HCT116 (cell line): ENCODE measurements at regions not wholly inside any gene's neighbourhood (a gene's known extent, or its start where the extent isn't known, plus 50 kb on each side); places are given as distances from the start of the nearest gene placed in this dataset.

Source experiments
- ATAC-seq: fragments of 200-7000 bp; cut with Tn5 transposase; 2 replicates; pipeline ENCODE4 v1.9.1; 2020; ENCODE audit warnings: mild to moderate bottlenecking, moderate library complexity
- BruUV-seq: library from RNA; stranded (reverse); fragments of 400-500 nt; replicated peaks from 2 replicates; lab custom pipeline; 2021; lab: Mats Ljungman, UMichigan
- CTCF ChIA-PET: fragments of 300-600 bp; sonication (Branson Sonifier 250); formaldehyde crosslinking; loops from one replicate; lab custom pipeline; 2021; ENCODE audit warnings: antibody characterized with exemption; lab: Charles Lee
- POLR2A ChIA-PET: fragments of 300-600, 350-600 bp; sonication (Branson Sonifier 250); formaldehyde crosslinking; loops from one replicate; lab custom pipeline; 2021; ENCODE audit warnings: antibody characterized with exemption; lab: Charles Lee
- RAD21 ChIA-PET, 2 experiments: fragments of 300-600 bp; sonication (Branson Sonifier 250); formaldehyde crosslinking; loops; one replicate each; lab custom pipeline; 2023; ENCODE audit warnings: low total read pairs in 2 of 2; ENCODE audit not compliant: uncharacterized antibody in 2 of 2, unreplicated experiment in 2 of 2, low non-redundant PET in 1 of 2; lab: Charles Lee
- DNase-seq: peaks from one replicate; pipeline ENCODE4 v3.0.0-alpha.2; 2010; ENCODE audit warnings: low read depth, low spot score
- H2AFZ ChIP-seq: fragments of 200-600 bp; shearing (Covaris generic), sonication (generic); 2 replicates; pipeline ENCODE4 v1.6.1; 2017; ENCODE audit warnings: low read depth, mixed run types, mixed read lengths, antibody characterized with exemption, low read length; ENCODE audit not compliant: poor library complexity, severe bottlenecking
- H3K27ac ChIP-seq: 2 replicates; pipeline ENCODE4 v1.5.1; 2012; ENCODE audit warnings: low read depth, low read length
- H3K27me3 ChIP-seq: fragments of 200-600 bp; sonication (generic); 2 replicates; pipeline ENCODE4 v1.6.1; 2016; ENCODE audit warnings: mixed run types, low read length, mixed read lengths; ENCODE audit not compliant: insufficient read depth
- H3K36me3 ChIP-seq, 2 experiments: fragments of 200-500 bp in 1 of 2; fragments of 200-600 bp in 1 of 2; sonication (Bioruptor generic) in 1 of 2; sonication (generic) in 1 of 2; 2 replicates each; pipeline versions ENCODE4 v1.5.1 to v1.6.1; 2014 to 2016; ENCODE audit warnings: low read length in 2 of 2, inconsistent platforms in 1 of 2, mixed read lengths in 1 of 2, mixed run types in 1 of 2; ENCODE audit not compliant: insufficient read depth in 2 of 2, control insufficient read depth in 1 of 2
- H3K4me1 ChIP-seq, 2 experiments: fragments of 200-600 bp in 1 of 2; sonication (generic) in 1 of 2; 2 replicates each; pipeline versions ENCODE4 v1.5.1 to v1.6.1; 2012 to 2017; ENCODE audit warnings: low read length in 2 of 2, inconsistent platforms in 1 of 2, mild to moderate bottlenecking in 1 of 2, mixed read lengths in 1 of 2, mixed run types in 1 of 2, moderate library complexity in 1 of 2; ENCODE audit not compliant: insufficient read depth in 2 of 2, control insufficient read depth in 1 of 2
- H3K4me2 ChIP-seq: fragments of 200-600 bp; sonication (generic); 2 replicates; pipeline ENCODE4 v1.6.1; 2017; ENCODE audit warnings: mixed run types, low read length, mixed read lengths
- H3K4me3 ChIP-seq, 2 experiments: fragments of 200-600 bp in 1 of 2; sonication (generic) in 1 of 2; replicated peaks in 1 of 2; 2 replicates each; pipeline ENCODE4 v1.5.1; 2011 to 2016; ENCODE audit warnings: low read length in 2 of 2, control low read depth in 1 of 2, low read depth in 1 of 2, mild to moderate bottlenecking in 1 of 2, mixed read lengths in 1 of 2, mixed run types in 1 of 2
- H3K79me2 ChIP-seq: fragments of 200-600 bp; sonication (generic); 2 replicates; pipeline ENCODE4 v1.6.1; 2017; ENCODE audit warnings: mild to moderate bottlenecking, mixed run types, low read length, moderate library complexity, mixed read lengths; ENCODE audit not compliant: insufficient read depth
- H3K9ac ChIP-seq: fragments of 200-600 bp; sonication (generic); 2 replicates; pipeline ENCODE4 v1.6.1; 2016; ENCODE audit warnings: low read length, mixed read lengths
- H3K9me2 ChIP-seq: fragments of 200-600 bp; sonication (generic), shearing (Covaris generic); 2 replicates; pipeline ENCODE4 v1.6.1; 2017; ENCODE audit warnings: mixed run types, mild to moderate bottlenecking, moderate library complexity; ENCODE audit not compliant: insufficient read depth
- H3K9me3 ChIP-seq, 2 experiments: fragments of 200-500 bp in 1 of 2; fragments of 200-600 bp in 1 of 2; sonication (Bioruptor generic) in 1 of 2; sonication (generic) in 1 of 2; 2 replicates each; pipeline ENCODE4 v1.6.1; 2014 to 2017; ENCODE audit warnings: low read length in 2 of 2, mixed read lengths in 2 of 2, inconsistent platforms in 1 of 2, low read depth in 1 of 2, mild to moderate bottlenecking in 1 of 2, mixed run types in 1 of 2, moderate library complexity in 1 of 2; ENCODE audit not compliant: control insufficient read depth in 1 of 2, insufficient read depth in 1 of 2
- H4K20me1 ChIP-seq: fragments of 200-600 bp; sonication (generic), shearing (Covaris generic); 2 replicates; pipeline ENCODE4 v1.6.1; 2017; ENCODE audit warnings: mixed run types, mild to moderate bottlenecking, moderate library complexity; ENCODE audit not compliant: insufficient read depth
- CEBPB ChIP-seq: IDR thresholded peaks from 2 replicates; pipeline ENCODE4 v1.6.1; 2012; ENCODE audit warnings: low read depth
- EGR1 ChIP-seq: IDR thresholded peaks from 2 replicates; pipeline ENCODE4 v1.6.1; 2012; ENCODE audit warnings: low read depth
- EZH2 ChIP-seq: fragments of 200-600 bp; sonication (generic); IDR thresholded peaks from 2 replicates; pipeline ENCODE4 v1.6.1; 2017; ENCODE audit warnings: antibody characterized with exemption, mixed run types
- EZH2phosphoT487 ChIP-seq: fragments of 200-600 bp; IDR thresholded peaks from 2 replicates; pipeline ENCODE4 v1.6.1; 2018; ENCODE audit warnings: antibody characterized with exemption, borderline replicate concordance
- FOSL1 ChIP-seq: IDR thresholded peaks from 2 replicates; pipeline ENCODE4 v1.6.1; 2012; ENCODE audit warnings: low read depth
- JUND ChIP-seq: IDR thresholded peaks from 2 replicates; pipeline ENCODE4 v1.6.1; 2012
- MAX ChIP-seq: IDR thresholded peaks from 2 replicates; pipeline ENCODE4 v1.6.1; 2012
- POLR2A ChIP-seq: IDR thresholded peaks from 2 replicates; pipeline ENCODE4 v1.7.0; 2011; ENCODE audit warnings: borderline replicate concordance; ENCODE audit not compliant: insufficient read depth, insufficient read length; ENCODE audit errors: extremely low read depth
- POLR2AphosphoS5 ChIP-seq: IDR thresholded peaks from 2 replicates; pipeline ENCODE4 v1.6.1; 2011; ENCODE audit warnings: mild to moderate bottlenecking, low read depth, low read length, moderate library complexity
- RAD21 ChIP-seq: IDR thresholded peaks from 2 replicates; pipeline ENCODE4 v1.6.1; 2012; ENCODE audit warnings: low read depth, mild to moderate bottlenecking
- REST ChIP-seq: IDR thresholded peaks from 2 replicates; pipeline ENCODE4 v1.6.1; 2012; ENCODE audit warnings: low read depth
- SP1 ChIP-seq: IDR thresholded peaks from 2 replicates; pipeline ENCODE4 v1.6.1; 2012; ENCODE audit warnings: low read depth
- SRF ChIP-seq: IDR thresholded peaks from 2 replicates; pipeline ENCODE4 v1.6.1; 2012; ENCODE audit warnings: low read depth
- TCF7L2 ChIP-seq: IDR thresholded peaks from 2 replicates; pipeline ENCODE4 v1.7.0; 2011; ENCODE audit warnings: borderline replicate concordance, inconsistent platforms; ENCODE audit not compliant: insufficient read depth, insufficient read length; ENCODE audit errors: extremely low read depth
- ZBTB33 ChIP-seq: IDR thresholded peaks from 2 replicates; pipeline ENCODE4 v1.6.1; 2011; ENCODE audit warnings: mild to moderate bottlenecking, low read length, moderate library complexity; ENCODE audit not compliant: insufficient replicate concordance; ENCODE audit errors: extremely low read depth
- ZFX ChIP-seq: fragments of 450-650 bp; IDR thresholded peaks from 2 replicates; pipeline ENCODE4 v1.6.1; 2017
- ZNF274 ChIP-seq: fragments of 200-500 bp; sonication (Bioruptor generic); IDR thresholded peaks from 2 replicates; pipeline ENCODE4 v1.6.1; 2014; ENCODE audit warnings: mild to moderate bottlenecking, low read depth, low read length, inconsistent platforms
- intact Hi-C: fragments of 100-400 bp; cut with micrococcal nuclease; formaldehyde crosslinking; loops from 2 replicates; pipeline ENCODE4 v1.10.0; 2022
- TF ChIP-seq, protein P1 (sequence below), 3 experiments: fragments of 200-600 bp in 1 of 3; sonication (generic) in 1 of 3; IDR thresholded peaks in 2 of 3; conservative IDR thresholded peaks in 1 of 3; 2 replicates each; pipeline ENCODE4 v1.5.1; 2012 to 2017; ENCODE audit warnings: low read depth in 2 of 3, low read length in 2 of 3, antibody characterized with exemption in 1 of 3, borderline replicate concordance in 1 of 3, control low read depth in 1 of 3, mild to moderate bottlenecking in 1 of 3, mixed read lengths in 1 of 3, mixed run types in 1 of 3, moderate library complexity in 1 of 3; ENCODE audit not compliant: insufficient read depth in 1 of 3
- TF ChIP-seq, protein P2 (sequence below): IDR thresholded peaks from 2 replicates; pipeline ENCODE4 v1.6.1; 2012

DNA sequence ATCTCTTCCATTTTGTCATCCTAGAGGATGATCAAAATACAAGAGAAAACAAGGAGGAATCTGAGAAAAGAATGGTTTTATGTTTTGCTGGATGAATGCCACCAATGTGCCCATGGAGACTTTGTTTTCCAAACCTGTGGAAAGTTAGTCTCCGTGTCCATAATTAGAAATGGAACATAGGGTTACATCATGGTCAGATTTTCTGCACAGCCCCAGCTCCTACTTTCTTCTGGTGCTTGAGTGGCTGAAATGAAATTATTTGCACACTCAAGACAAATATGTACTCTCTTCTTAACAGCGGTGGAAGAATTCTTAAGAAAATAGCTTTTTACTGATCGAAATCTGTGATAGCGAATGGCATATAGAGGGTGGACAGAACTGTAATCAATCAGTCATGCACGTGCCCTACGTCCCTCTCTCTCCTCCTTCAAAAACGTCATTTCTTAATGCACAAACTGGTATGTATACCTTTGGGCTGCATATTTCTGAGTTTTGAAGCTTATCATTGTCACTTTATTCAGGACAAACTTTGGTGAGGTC, 825.2 kb downstream of the AACS start:
- H3K27me3 ChIP-seq: no peaks in the 10 kb centered on the region
- TF ChIP-seq SRF: no peak
- no peak for TF ChIP-seq ZFX
- no peak for TF ChIP-seq REST
- TF ChIP-seq POLR2AphosphoS5: no peak
- no peak for TF ChIP-seq JUND
- TF ChIP-seq TCF7L2: no peak
- TF ChIP-seq, protein P1, sequence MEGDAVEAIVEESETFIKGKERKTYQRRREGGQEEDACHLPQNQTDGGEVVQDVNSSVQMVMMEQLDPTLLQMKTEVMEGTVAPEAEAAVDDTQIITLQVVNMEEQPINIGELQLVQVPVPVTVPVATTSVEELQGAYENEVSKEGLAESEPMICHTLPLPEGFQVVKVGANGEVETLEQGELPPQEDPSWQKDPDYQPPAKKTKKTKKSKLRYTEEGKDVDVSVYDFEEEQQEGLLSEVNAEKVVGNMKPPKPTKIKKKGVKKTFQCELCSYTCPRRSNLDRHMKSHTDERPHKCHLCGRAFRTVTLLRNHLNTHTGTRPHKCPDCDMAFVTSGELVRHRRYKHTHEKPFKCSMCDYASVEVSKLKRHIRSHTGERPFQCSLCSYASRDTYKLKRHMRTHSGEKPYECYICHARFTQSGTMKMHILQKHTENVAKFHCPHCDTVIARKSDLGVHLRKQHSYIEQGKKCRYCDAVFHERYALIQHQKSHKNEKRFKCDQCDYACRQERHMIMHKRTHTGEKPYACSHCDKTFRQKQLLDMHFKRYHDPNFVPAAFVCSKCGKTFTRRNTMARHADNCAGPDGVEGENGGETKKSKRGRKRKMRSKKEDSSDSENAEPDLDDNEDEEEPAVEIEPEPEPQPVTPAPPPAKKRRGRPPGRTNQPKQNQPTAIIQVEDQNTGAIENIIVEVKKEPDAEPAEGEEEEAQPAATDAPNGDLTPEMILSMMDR (IDR thresholded peaks at IDR 0.05 in 2 of 3, conservative IDR thresholded peaks at IDR 0.05 in 1 of 3; ENCODE audit: borderline replicate concordance in 1 of 3, insufficient read depth in 1 of 3, low read depth in 2 of 3, low read length in 2 of 3): no peak
- TF ChIP-seq FOSL1: no peak
- TF ChIP-seq SP1: no peak
- TF ChIP-seq EZH2phosphoT487: no peak
- TF ChIP-seq EZH2: no peak
- TF ChIP-seq ZBTB33: no peak
- TF ChIP-seq MAX: no peak
- TF ChIP-seq POLR2A: no peak
- no peak for TF ChIP-seq CEBPB
- TF ChIP-seq RAD21: no peak
- TF ChIP-seq ZNF274: no peak
- TF ChIP-seq, protein P2, sequence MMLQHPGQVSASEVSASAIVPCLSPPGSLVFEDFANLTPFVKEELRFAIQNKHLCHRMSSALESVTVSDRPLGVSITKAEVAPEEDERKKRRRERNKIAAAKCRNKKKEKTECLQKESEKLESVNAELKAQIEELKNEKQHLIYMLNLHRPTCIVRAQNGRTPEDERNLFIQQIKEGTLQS: no peak
- no peak for TF ChIP-seq EGR1
- no peak overlapping the region for H2AFZ ChIP-seq
- H3K4me3 ChIP-seq: no peak overlapping the region
- ATAC-seq: no peak
- DNase-seq: no peak
- ChIA-PET RAD21 (no interaction called here), POLR2A (no interaction called here), CTCF (no interaction called here)
- no peaks in the 10 kb centered on the region for H3K9me2 ChIP-seq
- no peak overlapping the region for H3K4me2 ChIP-seq
- no peak overlapping the region for H3K9ac ChIP-seq
- no TSS peak for BruUV-seq
- peaks cover 7 to 10% of the 10 kb centered on the region in 2 experiments; a peak in 2 of 4 replicates for H3K9me3 ChIP-seq
- H3K27ac ChIP-seq: no peak overlapping the region
- intact Hi-C loops: no loop called here
- H3K4me1 ChIP-seq: no peaks in the 10 kb centered on the region
- no peaks in the 10 kb centered on the region for H4K20me1 ChIP-seq
- no peaks in the 10 kb centered on the region for H3K79me2 ChIP-seq
- no peaks in the 10 kb centered on the region for H3K36me3 ChIP-seq
